Cardiac muscle cell (in vitro differentiated cells and primary cell): ENCODE measurements at regions not wholly inside any gene's neighbourhood (a gene's known extent, or its start where the extent isn't known, plus 50 kb on each side); places are given as distances from the start of the nearest gene placed in this dataset.

Experiments
- DNase-seq, 2 donors: peaks; one replicate each; pipeline versions ENCODE4 v3.0.0 to v3.0.0-alpha.2; 2010 to 2017; ENCODE audit warnings: low read depth in 1 of 2, low spot score in 1 of 2
- H3K27ac ChIP-seq: fragments of 200-600 bp; sonication (generic); 2 replicates; pipeline ENCODE4 v1.5.1; 2016
- H3K27me3 ChIP-seq: fragments of 200-600 bp; sonication (generic); 2 replicates; pipeline ENCODE4 v1.6.0; 2016; ENCODE audit warnings: control low read depth
- H3K36me3 ChIP-seq: fragments of 200-600 bp; sonication (generic); 2 replicates; pipeline ENCODE4 v1.5.1; 2016; ENCODE audit warnings: control low read depth
- H3K4me1 ChIP-seq: fragments of 200-600 bp; sonication (generic); 2 replicates; pipeline ENCODE4 v1.8.1; 2017; ENCODE audit warnings: low read depth, mild to moderate bottlenecking, mixed run types
- H3K4me3 ChIP-seq: fragments of 200-600 bp; sonication (generic); 2 replicates; pipeline ENCODE4 v1.5.1; 2016; ENCODE audit warnings: mild to moderate bottlenecking
- H3K9me3 ChIP-seq: fragments of 200-600 bp; sonication (generic); 2 replicates; pipeline ENCODE4 v1.5.1; 2017; ENCODE audit warnings: low read depth, mild to moderate bottlenecking, control low read depth
- TF ChIP-seq, protein P1 (sequence below): IDR thresholded peaks from 2 replicates; pipeline ENCODE4 v1.5.1; 2012; ENCODE audit warnings: low read depth, mild to moderate bottlenecking, low read length

DNA sequence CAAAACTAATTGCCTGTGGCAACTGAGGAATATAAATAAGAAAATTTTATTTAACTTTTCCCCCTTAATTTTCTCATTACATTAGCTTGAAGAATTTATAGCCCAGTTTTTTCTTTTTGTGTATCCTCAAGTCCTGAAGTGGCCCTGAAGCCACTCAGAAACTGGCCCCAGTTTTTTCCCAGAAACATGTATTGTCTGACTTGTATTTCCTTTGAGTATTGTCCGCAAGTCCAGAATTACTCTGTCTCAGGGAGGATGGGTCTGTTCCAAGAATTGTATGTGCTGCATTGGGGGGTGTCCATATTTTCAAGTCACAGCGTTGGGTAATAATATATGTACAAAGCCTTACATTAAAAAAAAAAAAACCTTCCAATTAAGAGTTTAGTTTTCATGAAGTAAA lies 149.7 kb upstream of the IL12A start:
- no peaks in the 10 kb centered on the region for H3K36me3 ChIP-seq
- H3K27ac ChIP-seq = no peak overlapping the region
- H3K27me3 ChIP-seq = no peaks in the 10 kb centered on the region
- no peak overlapping the region for H3K4me3 ChIP-seq
- H3K4me1 ChIP-seq = peaks cover 27% of the 10 kb centered on the region
- DNase-seq = no peak
- H3K9me3 ChIP-seq = no peaks in the 10 kb centered on the region
- TF ChIP-seq, protein P1, sequence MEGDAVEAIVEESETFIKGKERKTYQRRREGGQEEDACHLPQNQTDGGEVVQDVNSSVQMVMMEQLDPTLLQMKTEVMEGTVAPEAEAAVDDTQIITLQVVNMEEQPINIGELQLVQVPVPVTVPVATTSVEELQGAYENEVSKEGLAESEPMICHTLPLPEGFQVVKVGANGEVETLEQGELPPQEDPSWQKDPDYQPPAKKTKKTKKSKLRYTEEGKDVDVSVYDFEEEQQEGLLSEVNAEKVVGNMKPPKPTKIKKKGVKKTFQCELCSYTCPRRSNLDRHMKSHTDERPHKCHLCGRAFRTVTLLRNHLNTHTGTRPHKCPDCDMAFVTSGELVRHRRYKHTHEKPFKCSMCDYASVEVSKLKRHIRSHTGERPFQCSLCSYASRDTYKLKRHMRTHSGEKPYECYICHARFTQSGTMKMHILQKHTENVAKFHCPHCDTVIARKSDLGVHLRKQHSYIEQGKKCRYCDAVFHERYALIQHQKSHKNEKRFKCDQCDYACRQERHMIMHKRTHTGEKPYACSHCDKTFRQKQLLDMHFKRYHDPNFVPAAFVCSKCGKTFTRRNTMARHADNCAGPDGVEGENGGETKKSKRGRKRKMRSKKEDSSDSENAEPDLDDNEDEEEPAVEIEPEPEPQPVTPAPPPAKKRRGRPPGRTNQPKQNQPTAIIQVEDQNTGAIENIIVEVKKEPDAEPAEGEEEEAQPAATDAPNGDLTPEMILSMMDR = no peak

- TF ChIP-seq, protein P1 = no peak
- H3K4me3 ChIP-seq = peak within 1 kb of the TSS; percentile 39
- DNase-seq = peak in 1 of 2 donors; percentile 82
- H3K9me3 ChIP-seq = no peaks in the 10 kb centered on the region
- peak within 1 kb of the TSS; percentile 36 for H3K27ac ChIP-seq
- no peaks in the 10 kb centered on the region for H3K36me3 ChIP-seq
- no peaks in the 10 kb centered on the region for H3K27me3 ChIP-seq
- H3K4me1 ChIP-seq = peaks cover 27% of the 10 kb centered on the region
These were observed 148.9 kb upstream of the IL12A start, which contains the start of gene SCHIP1 for GRCh38 chr3:159839561-159840379. SCHIP1 (plus strand) TSS chr3:159839861.

GRCh38 chr3:159840703-159841299 lies 147.8 kb upstream of the IL12A start:
- peak in 1 of 2 donors; percentile 51 for DNase-seq
- TF ChIP-seq, protein P1 = no peak
- no peaks in the 10 kb centered on the region for H3K9me3 ChIP-seq
- peaks cover 27% of the 10 kb centered on the region for H3K4me1 ChIP-seq
- peak overlapping the region; percentile 39 for H3K4me3 ChIP-seq
- H3K27me3 ChIP-seq = no peaks in the 10 kb centered on the region
- peak overlapping the region; percentile 17 for H3K27ac ChIP-seq
- H3K36me3 ChIP-seq = no peaks in the 10 kb centered on the region

- Histone ChIP-seq H3K36me3 (no peaks in the 10 kb centered on the region), H3K9me3 (no peaks in the 10 kb centered on the region), H3K27ac (no peak overlapping the region), H3K4me1 (peaks cover 23% of the 10 kb centered on the region), H3K27me3 (no peaks in the 10 kb centered on the region), H3K4me3 (no peak overlapping the region)
- TF ChIP-seq, protein P1 = no peak
- DNase-seq = no peak
These were observed 146.9 kb upstream of the IL12A start for GRCh38 chr3:159841766-159842165.

DNA sequence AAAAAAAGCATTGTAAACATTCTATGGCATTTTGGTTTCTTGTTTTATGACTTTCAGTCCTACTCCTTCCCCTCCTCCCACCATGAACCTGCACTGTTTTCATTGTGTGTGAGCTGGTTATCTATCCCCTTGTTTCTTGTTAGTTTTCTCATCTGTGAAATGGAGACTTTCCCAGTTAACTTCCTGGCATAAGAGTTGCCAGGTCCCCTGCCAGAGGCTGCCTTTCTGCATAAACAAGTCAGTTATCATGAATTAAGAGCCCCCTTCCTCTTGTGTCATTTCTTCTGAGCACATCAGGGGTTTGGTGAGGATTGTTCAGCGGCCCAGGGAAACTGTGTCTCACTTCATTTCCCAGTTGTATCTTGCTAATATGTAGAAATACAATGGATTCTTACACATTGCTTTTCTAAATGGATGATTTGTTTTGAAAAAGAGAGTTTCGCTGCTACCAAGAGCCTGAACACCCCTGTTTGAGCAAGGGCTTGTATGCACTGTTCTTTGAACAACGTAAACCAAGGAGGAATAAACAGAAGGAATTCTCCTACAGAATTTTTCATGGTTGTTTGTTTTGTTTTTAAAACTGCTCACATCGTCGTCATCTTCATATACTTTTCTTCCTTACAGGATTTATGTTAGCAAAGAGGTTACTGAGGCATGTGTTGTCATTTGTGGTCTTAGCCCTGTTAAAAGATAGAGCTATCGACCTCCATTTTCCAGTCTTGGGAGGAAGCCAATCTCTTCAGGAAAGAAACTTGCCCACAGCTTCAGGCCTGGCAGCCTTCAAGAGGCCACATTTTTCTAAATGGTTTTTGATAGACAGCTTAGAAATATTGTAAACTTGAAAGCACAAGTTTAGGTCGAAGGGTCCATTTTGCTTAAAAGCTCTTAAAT lies 144.6 kb upstream of the IL12A start:
- no peaks in the 10 kb centered on the region for H3K9me3 ChIP-seq
- H3K4me3 ChIP-seq = no peak overlapping the region
- no peak overlapping the region for H3K27ac ChIP-seq
- H3K36me3 ChIP-seq = no peaks in the 10 kb centered on the region
- H3K27me3 ChIP-seq = no peaks in the 10 kb centered on the region
- TF ChIP-seq, protein P1 = no peak
- H3K4me1 ChIP-seq = peaks cover 19% of the 10 kb centered on the region
- peak in 1 of 2 donors; percentile 55 for DNase-seq
